ENCODE measurements at regions not wholly inside any gene's neighbourhood (a gene's known extent, or its start where the extent isn't known, plus 50 kb on each side); places are given as distances from the start of the nearest gene placed in this dataset.
A peak's percentile ranks its signal among the peaks of the same experiment; 100 is the strongest.

DNA sequence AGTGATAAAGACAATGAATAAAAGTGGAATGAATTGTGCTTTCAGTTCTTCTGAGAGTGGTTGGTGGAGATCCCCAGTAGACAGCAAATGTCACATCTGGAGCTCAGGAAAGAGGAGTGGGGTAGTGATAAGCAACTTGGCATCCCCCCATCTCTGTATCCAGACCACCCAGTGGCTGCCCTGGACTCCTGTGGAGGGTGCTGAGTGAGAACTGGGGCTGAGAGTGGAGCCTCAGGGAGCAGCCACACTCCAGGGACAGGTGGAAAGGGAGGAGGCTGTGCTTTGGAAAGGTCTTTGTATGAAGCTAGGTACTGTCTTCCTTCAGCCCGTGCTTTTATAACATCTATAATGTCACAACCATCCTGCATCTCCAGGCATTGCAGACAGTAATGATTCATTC, 85.6 kb upstream of the RASGRF1 start:
- no peaks in the 10 kb centered on the region for H3K9me3 Mint-ChIP-seq
- peaks cover 27% of the 10 kb centered on the region for H3K27me3 Mint-ChIP-seq (ENCODE audit: low read depth)
- Histone ChIP-seq H3K4me2 (ENCODE audit: insufficient read depth, insufficient read length, low read length) (no peak overlapping the region), H4K91ac (ENCODE audit: insufficient read length, low read depth, low read length) (no peak overlapping the region), H3K23ac (ENCODE audit: insufficient read length, low read depth, low read length) (no peak overlapping the region), H2BK120ac (ENCODE audit: low read depth, low read length, poor library complexity, severe bottlenecking) (no peak overlapping the region), H3K14ac (ENCODE audit: insufficient read depth, low read length) (no peak overlapping the region), H3K9ac (ENCODE audit: extremely low read depth, insufficient read length, low read length) (no peak overlapping the region), H3K27me3 (ENCODE audit: insufficient read depth, low read length) (no peaks in the 10 kb centered on the region), H3K23me2 (ENCODE audit: insufficient read length, low read depth, low read length, poor library complexity, severe bottlenecking) (no peaks in the 10 kb centered on the region), H2BK12ac (ENCODE audit: insufficient read length, low read depth, low read length) (no peak overlapping the region), H3K27ac (ENCODE audit: insufficient read length, low read depth, low read length) (no peak overlapping the region), H4K8ac (replicated peaks; ENCODE audit: insufficient read length, low read depth, low read length) (no peak overlapping the region), H3K9me3 (ENCODE audit: control insufficient read depth, low read depth, low read length) (no peaks in the 10 kb centered on the region), H4K5ac (ENCODE audit: insufficient read length, low read depth, low read length) (no peak overlapping the region), H3K18ac (ENCODE audit: insufficient read length, low read depth, low read length) (no peak overlapping the region), H3K4me1 (ENCODE audit: insufficient read depth, low read length) (no peaks in the 10 kb centered on the region), H4K20me1 (ENCODE audit: control insufficient read depth, insufficient read depth, insufficient read length) (peaks cover 6% of the 10 kb centered on the region), H3K56ac (ENCODE audit: insufficient read length, low read depth, low read length) (no peak overlapping the region), H3K79me1 (ENCODE audit: insufficient read depth, low read depth, low read length, poor library complexity, severe bottlenecking) (no peaks in the 10 kb centered on the region), H2AK5ac (ENCODE audit: insufficient read length, low read length) (no peak overlapping the region), H3K79me2 (ENCODE audit: insufficient read depth, low read length) (no peaks in the 10 kb centered on the region), H3T11ph (ENCODE audit: low read length) (no peak overlapping the region), H2BK5ac (ENCODE audit: insufficient read length, low read length) (no peak overlapping the region), H2BK20ac (ENCODE audit: low read depth, low read length, poor library complexity, severe bottlenecking) (no peak overlapping the region), H2BK15ac (ENCODE audit: low read depth, low read length) (no peak overlapping the region), H3K4ac (ENCODE audit: low read depth, low read length) (no peak overlapping the region), H2AFZ (ENCODE audit: low read length) (no peak overlapping the region)
- H3K36me3 Mint-ChIP-seq (ENCODE audit: insufficient read depth in 1 of 3, low read depth in 3 of 3): no peaks in the 10 kb centered on the region
- no peak overlapping the region for H3K27ac Mint-ChIP-seq
- peaks cover 24 to 25% of the 10 kb centered on the region in 2 experiments for H3K4me1 Mint-ChIP-seq
- DNase-seq: peak; percentile 1
- WGBS (ENCODE audit: extremely low coverage, insufficient read length, low lambda C conversion rate): no CpG with 5 or more reads among the region's 1 CpG
- H3K4me3 Mint-ChIP-seq: no peak overlapping the region
- no peak for TF ChIP-seq CTCF (conservative IDR thresholded peaks at IDR 0.05)
